Lung (tissue), 11 donors: ENCODE measurements at regions not wholly inside any gene's neighbourhood (a gene's known extent, or its start where the extent isn't known, plus 50 kb on each side); places are given as distances from the start of the nearest gene placed in this dataset.

Source experiments
- ATAC-seq: fragments of 200-7000 bp; cut with Tn5 transposase; one replicate; pipeline ENCODE4 v1.9.1; 2020; ENCODE audit warnings: moderate number of reproducible peaks; ENCODE audit not compliant: insufficient read depth, low FRiP score
- DNase-seq, 3 donors: peaks; one replicate each; pipeline ENCODE4 v3.0.0-alpha.2; 2013 to 2017
- H3K27ac ChIP-seq, 2 donors: one replicate each; pipeline ENCODE4 v1.5.1; 2013; ENCODE audit warnings: mild to moderate bottlenecking in 2 of 2, moderate library complexity in 2 of 2, control low read depth in 1 of 2, inconsistent platforms in 1 of 2, low read depth in 1 of 2, low read length in 1 of 2
- H3K27me3 ChIP-seq, 3 donors: one replicate each; pipeline ENCODE4 v1.5.1; 2013; ENCODE audit warnings: low read length in 2 of 3; ENCODE audit not compliant: control insufficient read depth in 3 of 3, insufficient read depth in 3 of 3
- H3K36me3 ChIP-seq, 4 donors: one replicate each; pipeline ENCODE4 v1.5.1; 2013; ENCODE audit warnings: low read length in 4 of 4, mild to moderate bottlenecking in 1 of 4, moderate library complexity in 1 of 4; ENCODE audit not compliant: control insufficient read depth in 4 of 4, insufficient read depth in 4 of 4
- H3K4me1 ChIP-seq, 5 donors: one replicate each; pipeline ENCODE4 v1.5.1; 2013; ENCODE audit warnings: low read length in 5 of 5, mild to moderate bottlenecking in 2 of 5, moderate library complexity in 1 of 5; ENCODE audit not compliant: control insufficient read depth in 5 of 5, insufficient read depth in 5 of 5
- H3K4me3 ChIP-seq: one replicate; pipeline ENCODE4 v1.5.1; 2013; ENCODE audit warnings: mild to moderate bottlenecking, control low read depth, moderate library complexity
- H3K9ac ChIP-seq, 2 donors: one replicate each; pipeline ENCODE4 v1.5.1; 2013; ENCODE audit warnings: low read length in 2 of 2, control low read depth in 1 of 2; ENCODE audit not compliant: insufficient read depth in 1 of 2
- H3K9me3 ChIP-seq, 4 donors: one replicate each; pipeline ENCODE4 v1.5.1; 2013; ENCODE audit warnings: low read length in 3 of 4, mild to moderate bottlenecking in 1 of 4, moderate library complexity in 1 of 4; ENCODE audit not compliant: control insufficient read depth in 4 of 4, insufficient read depth in 3 of 4
- CTCF ChIP-seq: IDR thresholded peaks from 2 replicates; pipeline ENCODE4 v1.5.1; 2012; ENCODE audit warnings: mild to moderate bottlenecking; ENCODE audit errors: control extremely low read depth, extremely low read depth
- WGBS, 2 donors: extraction: QIAGEN DNeasy Blood & Tissue Kit; methylation state at CpG; one replicate each; pipeline ENCODE4 v1.1.7; 2013; 5-methylcytosine and 5-hydroxymethylcytosine counted together
- donor health status: control.
- donor health status: control.
- donor health status: Bipolar disorder and iron deficiency.
- donor health status: healthy.
- donor health status: DM: yes; HTN: yes; CAD: no.

DNA sequence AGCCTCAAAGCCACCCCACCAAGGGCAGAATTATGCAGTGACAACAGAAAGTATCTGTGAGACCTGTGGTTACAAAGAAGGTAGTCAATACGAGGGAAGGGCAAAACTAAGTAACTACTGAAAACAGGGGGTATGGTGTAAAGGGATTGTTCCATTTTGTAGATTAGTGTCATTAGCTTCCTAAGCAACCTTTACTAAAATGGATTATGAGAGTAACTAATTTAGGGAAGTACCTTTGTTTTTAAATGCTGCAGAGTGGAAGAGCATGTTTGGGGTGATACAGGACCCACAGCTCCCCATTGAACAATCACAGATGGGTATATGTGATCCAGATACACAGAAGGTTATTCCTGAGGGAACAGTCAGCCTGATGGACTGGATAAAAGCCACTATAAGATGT, 51.3 kb upstream of the TAC1 start:
- no peak for ATAC-seq
- H3K9me3 ChIP-seq: peaks cover 0 to 3% (median 0%) of the 10 kb centered on the region in 4 donors
- H3K9ac ChIP-seq: no peak overlapping the region
- no peak overlapping the region for H3K27ac ChIP-seq
- H3K4me1 ChIP-seq: no peaks in the 10 kb centered on the region
- no peak for DNase-seq
- no peaks in the 10 kb centered on the region for H3K27me3 ChIP-seq
- H3K36me3 ChIP-seq: no peaks in the 10 kb centered on the region
- WGBS, 2 donors: 54 to 72% methylated on average over 1 of the region's 1 CpG
- no peak overlapping the region for H3K4me3 ChIP-seq
- no peak for TF ChIP-seq CTCF
